ENCODE measurements at regions not wholly inside any gene's neighbourhood (a gene's known extent, or its start where the extent isn't known, plus 50 kb on each side); places are given as distances from the start of the nearest gene placed in this dataset.

- Histone ChIP-seq H3K27me3 (ENCODE audit: control insufficient read depth, extremely low read depth, insufficient read depth, low read length) (no peaks in the 10 kb centered on the region), H3K79me2 (ENCODE audit: control insufficient read depth, insufficient read depth, low read length) (no peaks in the 10 kb centered on the region), H3K27ac (ENCODE audit: control insufficient read depth, insufficient read depth, low read length) (no peak overlapping the region), H3K9ac (ENCODE audit: control insufficient read depth, extremely low read depth, insufficient read depth, low read length) (no peak overlapping the region), H3K36me3 (ENCODE audit: control insufficient read depth in 2 of 2, extremely low read depth in 1 of 2, insufficient read depth in 2 of 2, low read length in 2 of 2) (no peaks in the 10 kb centered on the region), H3K9me3 (ENCODE audit: control insufficient read depth, low read depth, low read length) (no peaks in the 10 kb centered on the region), H3K9me1 (ENCODE audit: control insufficient read depth, extremely low read depth, insufficient read depth, low read length) (no peaks in the 10 kb centered on the region), H3K4me1 (ENCODE audit: control insufficient read depth, extremely low read depth, insufficient read depth, low read length) (no peaks in the 10 kb centered on the region), H4K20me1 (ENCODE audit: control insufficient read depth, extremely low read depth, insufficient read depth, low read length) (no peaks in the 10 kb centered on the region), H3K4me3 (ENCODE audit: control insufficient read depth in 2 of 3, extremely low read depth in 1 of 3, insufficient read depth in 2 of 3, low read depth in 1 of 3, low read length in 3 of 3) (no peak overlapping the region), H2AFZ (ENCODE audit: control insufficient read depth, low read length) (no peak overlapping the region), H3K4me2 (ENCODE audit: control insufficient read depth, extremely low read depth, insufficient read depth, low read depth, low read length) (no peak overlapping the region)
- dilution Hi-C loops (cut with MboI; ENCODE audit: extremely low pct_ligation_motif_present, low sequenced_read_pairs), result no loop called here
- TF ChIP-seq, protein P1, sequence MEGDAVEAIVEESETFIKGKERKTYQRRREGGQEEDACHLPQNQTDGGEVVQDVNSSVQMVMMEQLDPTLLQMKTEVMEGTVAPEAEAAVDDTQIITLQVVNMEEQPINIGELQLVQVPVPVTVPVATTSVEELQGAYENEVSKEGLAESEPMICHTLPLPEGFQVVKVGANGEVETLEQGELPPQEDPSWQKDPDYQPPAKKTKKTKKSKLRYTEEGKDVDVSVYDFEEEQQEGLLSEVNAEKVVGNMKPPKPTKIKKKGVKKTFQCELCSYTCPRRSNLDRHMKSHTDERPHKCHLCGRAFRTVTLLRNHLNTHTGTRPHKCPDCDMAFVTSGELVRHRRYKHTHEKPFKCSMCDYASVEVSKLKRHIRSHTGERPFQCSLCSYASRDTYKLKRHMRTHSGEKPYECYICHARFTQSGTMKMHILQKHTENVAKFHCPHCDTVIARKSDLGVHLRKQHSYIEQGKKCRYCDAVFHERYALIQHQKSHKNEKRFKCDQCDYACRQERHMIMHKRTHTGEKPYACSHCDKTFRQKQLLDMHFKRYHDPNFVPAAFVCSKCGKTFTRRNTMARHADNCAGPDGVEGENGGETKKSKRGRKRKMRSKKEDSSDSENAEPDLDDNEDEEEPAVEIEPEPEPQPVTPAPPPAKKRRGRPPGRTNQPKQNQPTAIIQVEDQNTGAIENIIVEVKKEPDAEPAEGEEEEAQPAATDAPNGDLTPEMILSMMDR (optimal IDR thresholded peaks at IDR 0.05 in 1 of 3, IDR thresholded peaks at IDR 0.05 in 1 of 3, conservative IDR thresholded peaks at IDR 0.05 in 1 of 3; ENCODE audit: extremely low read depth in 1 of 3, insufficient read depth in 2 of 3, low read length in 3 of 3), result no peak
- TF ChIP-seq EZH2 (IDR thresholded peaks at IDR 0.05; ENCODE audit: low read length), result no peak
- DNase-seq (ENCODE audit: low read depth, low spot score) (no peak), FAIRE-seq (no peak)
These were observed 684.4 kb upstream of the CDH8 start for GRCh38 chr16:62720651-62721050.

- no peak for FAIRE-seq
- TF ChIP-seq EZH2 (IDR thresholded peaks at IDR 0.05; ENCODE audit: low read length), result no peak
- TF ChIP-seq, protein P1 (optimal IDR thresholded peaks at IDR 0.05 in 1 of 3, IDR thresholded peaks at IDR 0.05 in 1 of 3, conservative IDR thresholded peaks at IDR 0.05 in 1 of 3; ENCODE audit: extremely low read depth in 1 of 3, insufficient read depth in 2 of 3, low read length in 3 of 3), result no peak
- no peak overlapping the region for H2AFZ ChIP-seq (ENCODE audit: control insufficient read depth, low read length)
- no peaks in the 10 kb centered on the region for H3K79me2 ChIP-seq (ENCODE audit: control insufficient read depth, insufficient read depth, low read length)
- DNase-seq (ENCODE audit: low read depth, low spot score), result no peak
- dilution Hi-C loops (cut with MboI; ENCODE audit: extremely low pct_ligation_motif_present, low sequenced_read_pairs), result no loop called here
- H3K27me3 ChIP-seq (ENCODE audit: control insufficient read depth, extremely low read depth, insufficient read depth, low read length), result no peaks in the 10 kb centered on the region
- H3K9me3 ChIP-seq (ENCODE audit: control insufficient read depth, low read depth, low read length), result no peaks in the 10 kb centered on the region
- no peak overlapping the region for H3K9ac ChIP-seq (ENCODE audit: control insufficient read depth, extremely low read depth, insufficient read depth, low read length)
- no peaks in the 10 kb centered on the region for H3K4me1 ChIP-seq (ENCODE audit: control insufficient read depth, extremely low read depth, insufficient read depth, low read length)
- H4K20me1 ChIP-seq (ENCODE audit: control insufficient read depth, extremely low read depth, insufficient read depth, low read length), result no peaks in the 10 kb centered on the region
- H3K27ac ChIP-seq (ENCODE audit: control insufficient read depth, insufficient read depth, low read length), result no peak overlapping the region
- H3K9me1 ChIP-seq (ENCODE audit: control insufficient read depth, extremely low read depth, insufficient read depth, low read length), result no peaks in the 10 kb centered on the region
- H3K4me2 ChIP-seq (ENCODE audit: control insufficient read depth, extremely low read depth, insufficient read depth, low read depth, low read length), result no peak overlapping the region
- H3K36me3 ChIP-seq (ENCODE audit: control insufficient read depth in 2 of 2, extremely low read depth in 1 of 2, insufficient read depth in 2 of 2, low read length in 2 of 2), result no peaks in the 10 kb centered on the region
- no peak overlapping the region for H3K4me3 ChIP-seq (ENCODE audit: control insufficient read depth in 2 of 3, extremely low read depth in 1 of 3, insufficient read depth in 2 of 3, low read depth in 1 of 3, low read length in 3 of 3)
These were observed 680.8 kb upstream of the CDH8 start for GRCh38 chr16:62717026-62717425.

Measured in keratinocyte (primary cell).